ENCODE measurements at regions not wholly inside any gene's neighbourhood (a gene's known extent, or its start where the extent isn't known, plus 50 kb on each side); places are given as distances from the start of the nearest gene placed in this dataset.

DNA sequence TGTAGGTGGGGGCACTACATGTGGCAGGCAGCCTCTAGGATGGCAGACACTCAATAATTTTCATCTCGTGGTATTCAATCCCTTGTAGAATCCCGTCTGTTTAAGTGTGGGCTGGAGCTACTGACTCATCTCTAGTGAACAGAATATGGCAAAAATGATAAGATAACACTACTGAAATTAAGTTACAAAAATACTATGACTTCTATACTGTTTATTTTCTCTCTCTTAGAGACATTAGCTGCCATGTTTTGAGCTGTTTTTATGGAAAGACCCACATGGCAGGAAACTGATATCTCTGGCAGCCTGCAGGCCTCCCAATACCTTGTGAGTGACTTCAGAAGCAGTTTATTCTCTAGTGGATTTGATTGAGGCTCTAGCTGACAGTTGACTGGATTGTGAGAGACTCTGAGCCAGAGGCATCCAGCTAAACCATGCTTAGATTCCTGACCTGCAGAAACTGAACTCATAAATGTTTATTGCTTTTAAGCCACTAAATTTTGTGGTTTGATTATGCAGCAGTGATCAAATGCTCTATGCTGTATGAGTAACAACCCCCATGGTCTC lies 298.8 kb upstream of the CTSO start:
- no peak for TF ChIP-seq POLR2A (IDR thresholded peaks at IDR 0.05)
- no peak for TF ChIP-seq EP300 (IDR thresholded peaks at IDR 0.05)
- TF ChIP-seq, protein P1, sequence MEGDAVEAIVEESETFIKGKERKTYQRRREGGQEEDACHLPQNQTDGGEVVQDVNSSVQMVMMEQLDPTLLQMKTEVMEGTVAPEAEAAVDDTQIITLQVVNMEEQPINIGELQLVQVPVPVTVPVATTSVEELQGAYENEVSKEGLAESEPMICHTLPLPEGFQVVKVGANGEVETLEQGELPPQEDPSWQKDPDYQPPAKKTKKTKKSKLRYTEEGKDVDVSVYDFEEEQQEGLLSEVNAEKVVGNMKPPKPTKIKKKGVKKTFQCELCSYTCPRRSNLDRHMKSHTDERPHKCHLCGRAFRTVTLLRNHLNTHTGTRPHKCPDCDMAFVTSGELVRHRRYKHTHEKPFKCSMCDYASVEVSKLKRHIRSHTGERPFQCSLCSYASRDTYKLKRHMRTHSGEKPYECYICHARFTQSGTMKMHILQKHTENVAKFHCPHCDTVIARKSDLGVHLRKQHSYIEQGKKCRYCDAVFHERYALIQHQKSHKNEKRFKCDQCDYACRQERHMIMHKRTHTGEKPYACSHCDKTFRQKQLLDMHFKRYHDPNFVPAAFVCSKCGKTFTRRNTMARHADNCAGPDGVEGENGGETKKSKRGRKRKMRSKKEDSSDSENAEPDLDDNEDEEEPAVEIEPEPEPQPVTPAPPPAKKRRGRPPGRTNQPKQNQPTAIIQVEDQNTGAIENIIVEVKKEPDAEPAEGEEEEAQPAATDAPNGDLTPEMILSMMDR (IDR thresholded peaks at IDR 0.05), result no peak

All from gastroesophageal sphincter (tissue), 3 donors.